GM04503 (cell line): ENCODE measurements at regions not wholly inside any gene's neighbourhood (a gene's known extent, or its start where the extent isn't known, plus 50 kb on each side); places are given as distances from the start of the nearest gene placed in this dataset.

Experiments
- DNase-seq: peaks from one replicate; pipeline ENCODE4 v3.0.0-alpha.2; 2012; ENCODE audit warnings: low read depth

DNA sequence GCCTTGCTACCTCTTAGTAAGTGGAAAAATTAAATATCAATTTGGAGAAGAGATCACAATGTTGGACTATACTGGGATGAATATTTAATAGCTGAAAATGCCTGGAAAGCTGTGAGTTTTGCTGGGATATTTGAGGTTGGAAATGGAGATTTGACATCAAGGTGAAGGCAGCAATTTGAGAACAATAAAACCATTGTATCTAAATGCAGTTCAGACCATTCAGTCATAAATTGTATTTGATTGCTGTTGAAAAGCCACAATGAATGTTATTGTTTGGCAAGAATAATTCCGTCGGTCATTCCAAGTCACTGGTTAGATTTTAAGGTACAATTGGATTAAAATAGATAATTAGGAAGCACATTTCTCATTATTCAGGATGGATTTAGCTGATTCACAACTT, 325.6 kb downstream of the HRH4 start:
- DNase-seq = no peak

DNA sequence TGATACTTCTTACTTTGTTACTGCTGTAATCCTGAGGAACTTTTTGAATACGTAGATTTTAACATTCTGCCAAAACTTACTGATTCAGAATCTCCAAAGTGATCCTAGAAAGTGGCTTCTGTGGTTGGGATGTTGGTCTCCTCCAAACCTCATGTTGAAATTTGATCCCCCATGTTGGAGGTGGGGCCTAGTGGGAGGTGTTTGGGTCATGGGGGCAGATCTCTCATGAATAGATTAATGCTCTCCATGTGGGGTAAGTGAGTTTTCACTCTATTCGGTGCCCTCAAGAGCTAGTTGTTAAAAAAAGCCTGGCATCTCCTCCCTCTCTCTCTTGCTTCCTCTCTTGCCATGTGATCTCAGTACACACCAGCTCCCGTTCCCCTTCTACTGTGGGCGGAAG, 329.9 kb downstream of the HRH4 start:
- DNase-seq = no peak

DNA sequence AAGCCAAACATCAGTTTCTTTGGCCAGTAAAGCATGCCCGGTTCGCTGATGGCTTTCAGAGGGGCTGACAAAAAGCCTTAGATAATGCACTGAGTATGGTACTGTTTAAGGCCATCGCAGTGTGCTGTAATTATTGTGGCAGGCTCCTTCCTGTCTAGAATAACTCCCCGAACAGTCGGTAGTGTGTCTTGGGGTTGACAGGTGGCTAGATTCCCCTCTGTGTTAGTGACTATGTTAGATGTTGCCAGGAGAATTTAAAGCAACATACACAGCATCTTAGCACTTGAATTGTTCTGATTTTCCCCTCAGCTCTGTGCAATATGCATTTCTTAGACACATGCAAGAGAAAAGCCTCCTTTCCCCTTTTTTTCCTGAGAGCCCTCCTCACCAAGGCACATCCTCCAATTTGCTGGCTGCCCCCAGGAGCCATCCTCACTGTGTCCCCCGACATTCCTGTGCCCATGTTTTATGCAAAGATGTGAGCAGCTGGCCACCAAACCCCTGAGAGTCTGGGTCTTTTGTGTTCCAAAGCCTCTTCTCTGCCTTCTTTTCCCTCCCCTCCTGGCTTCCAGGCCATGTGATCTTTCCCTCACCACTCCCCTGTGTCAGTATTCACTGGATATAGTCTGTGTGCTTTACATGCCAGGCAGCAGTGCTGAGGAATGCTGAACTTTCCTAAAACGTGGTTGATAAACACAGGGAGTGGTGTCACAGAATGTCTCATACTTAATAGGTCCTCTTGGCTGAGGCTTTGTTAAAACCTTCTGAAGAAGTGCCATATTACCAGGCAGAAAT, 331.5 kb downstream of the HRH4 start:
- DNase-seq = no peak

GRCh38 chr18:24793742-24794141, 333.3 kb downstream of the HRH4 start:
- DNase-seq = no peak

GRCh38 chr18:24795129-24795528, 334.7 kb downstream of the HRH4 start:
- no peak for DNase-seq

DNA sequence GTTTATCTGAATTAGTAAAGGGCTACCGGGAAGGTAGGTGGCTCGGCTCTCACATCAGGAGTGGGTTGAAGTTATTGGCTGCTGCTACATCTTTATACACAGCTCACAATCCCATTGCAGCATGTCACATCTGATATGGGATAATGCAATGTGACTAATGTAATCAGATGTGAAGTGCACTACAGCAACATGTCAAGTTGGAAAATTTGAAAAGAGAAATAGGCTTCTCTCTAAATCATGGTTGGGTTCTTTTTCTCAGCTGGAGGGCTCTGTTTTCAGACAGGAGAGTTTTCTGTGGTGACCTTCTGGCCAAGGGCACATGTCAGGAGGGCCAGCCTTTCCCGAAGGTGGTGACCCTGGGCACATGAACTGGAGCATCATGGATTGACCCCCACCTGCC, 337.5 kb downstream of the HRH4 start:
- no peak for DNase-seq

GRCh38 chr18:24799176-24799575, 338.7 kb downstream of the HRH4 start:
- no peak for DNase-seq

DNA sequence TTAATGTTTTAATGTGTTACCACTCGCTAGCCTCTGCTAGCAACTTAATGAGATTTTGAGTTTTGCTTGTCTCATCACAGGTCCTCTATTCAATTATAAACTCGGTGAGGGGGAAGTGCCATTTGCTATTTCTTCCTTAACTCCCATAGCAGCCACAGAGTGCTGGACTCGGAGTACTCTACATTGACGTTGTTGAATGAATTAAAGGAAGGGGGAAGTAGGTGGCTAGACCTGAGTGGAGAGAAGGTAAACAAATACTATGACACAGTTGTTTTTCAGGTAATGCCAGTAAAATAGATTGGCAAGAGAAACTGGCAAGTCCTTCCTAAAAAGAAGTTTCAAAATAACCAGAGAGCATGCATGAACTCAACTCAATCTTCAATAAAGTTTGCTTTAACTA, 339.3 kb downstream of the HRH4 start:
- no peak for DNase-seq

DNA sequence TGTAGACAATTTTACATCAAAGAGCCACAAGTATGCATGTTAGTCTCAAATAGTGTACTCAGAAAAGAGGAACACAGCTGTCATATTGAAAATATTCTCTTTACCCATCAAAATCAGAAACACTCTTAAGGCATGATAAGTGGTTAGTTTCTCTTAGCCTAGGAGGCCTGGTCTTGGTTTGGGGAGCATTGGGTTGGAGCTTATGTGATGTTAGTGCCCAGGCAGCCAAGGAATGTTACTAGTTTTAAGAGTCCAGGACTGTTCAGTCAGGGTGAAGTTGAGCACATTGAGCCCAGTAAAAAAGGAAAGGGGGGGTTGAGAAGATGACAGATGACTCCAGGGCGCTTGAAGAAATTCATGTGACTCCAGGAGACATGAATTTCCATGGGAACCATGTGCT, 340.6 kb downstream of the HRH4 start:
- DNase-seq = peak; percentile 52

- no peak for DNase-seq
These were observed 342.0 kb downstream of the HRH4 start for GRCh38 chr18:24802456-24802855.

- no peak for DNase-seq
These were observed 344.7 kb downstream of the HRH4 start for GRCh38 chr18:24805156-24805555.

- no peak for DNase-seq
These were observed 348.9 kb downstream of the HRH4 start for GRCh38 chr18:24809173-24809950.

GRCh38 chr18:24810561-24811305, 350.3 kb downstream of the HRH4 start:
- DNase-seq = no peak

DNA sequence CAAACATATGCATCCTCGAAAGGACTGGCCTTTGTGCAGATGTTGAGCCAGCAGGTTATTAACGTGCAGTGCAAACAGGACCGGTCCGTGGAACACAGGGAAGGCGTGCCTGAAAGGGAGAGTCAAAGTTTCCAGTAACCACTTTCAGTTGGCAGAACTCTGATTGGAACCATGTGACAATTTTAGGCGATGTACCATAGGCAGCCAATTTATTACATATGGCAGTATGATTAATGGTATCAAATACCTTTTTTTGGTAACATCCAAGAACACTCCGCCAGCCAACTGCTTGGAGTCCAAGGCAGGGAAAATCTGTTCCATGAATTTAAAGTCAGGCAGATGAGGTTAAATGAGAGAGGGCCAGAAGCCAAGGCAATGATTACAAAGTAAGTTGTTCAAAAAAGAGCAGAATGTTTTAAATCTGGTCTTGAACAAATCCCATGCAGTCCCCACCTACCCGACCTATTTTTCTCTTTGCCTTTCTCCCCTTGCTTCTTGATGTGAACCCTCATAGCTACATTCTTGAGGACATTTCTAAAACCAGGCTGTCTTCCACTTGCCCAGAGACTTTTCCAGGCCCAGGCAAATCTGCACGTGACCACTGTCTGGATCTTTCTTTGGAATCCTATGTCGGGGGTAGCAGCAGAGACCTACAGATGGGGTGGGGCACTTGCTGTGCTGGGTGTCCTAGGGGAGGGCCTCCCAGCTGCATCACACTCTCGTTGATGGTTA, 351.7 kb downstream of the HRH4 start:
- DNase-seq = no peak

DNA sequence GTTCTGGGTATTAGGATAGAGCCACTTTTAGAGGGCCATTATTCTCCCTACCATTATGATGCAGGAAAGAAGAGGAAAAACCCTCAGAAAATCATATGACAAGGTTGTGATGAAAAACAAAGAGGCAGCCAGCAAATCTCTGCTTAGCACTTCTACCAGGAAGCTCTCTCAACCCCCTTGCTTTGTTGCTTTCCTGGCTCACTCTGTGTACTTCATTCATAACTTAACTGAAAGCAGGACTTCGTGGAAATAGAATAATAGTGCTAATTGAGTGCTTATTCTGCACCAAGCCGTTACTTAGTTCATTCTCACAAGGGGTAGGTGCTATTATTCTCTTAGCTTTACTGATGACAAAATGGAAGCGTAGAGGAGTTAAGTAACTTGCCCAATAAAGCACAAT, 354.1 kb downstream of the HRH4 start:
- DNase-seq = no peak

DNA sequence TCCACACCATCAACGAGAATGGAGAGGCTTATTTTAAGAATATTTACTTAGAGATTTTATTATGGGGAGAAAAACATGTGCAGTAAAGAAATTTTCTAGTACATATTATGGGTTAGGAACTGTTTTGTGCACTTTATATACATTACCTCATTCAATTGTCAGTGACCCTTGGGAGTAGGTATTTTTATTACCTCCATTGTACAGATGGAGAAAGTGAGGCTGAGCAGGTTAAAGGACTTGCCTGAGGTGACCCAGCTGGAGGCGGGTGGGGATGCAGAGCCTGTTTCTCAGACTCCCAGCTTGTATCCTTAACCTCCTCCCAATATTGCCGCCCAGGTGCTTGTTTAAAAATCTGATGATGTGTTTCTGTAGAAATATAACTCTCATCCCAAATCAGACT, 356.7 kb downstream of the HRH4 start:
- no peak for DNase-seq

DNA sequence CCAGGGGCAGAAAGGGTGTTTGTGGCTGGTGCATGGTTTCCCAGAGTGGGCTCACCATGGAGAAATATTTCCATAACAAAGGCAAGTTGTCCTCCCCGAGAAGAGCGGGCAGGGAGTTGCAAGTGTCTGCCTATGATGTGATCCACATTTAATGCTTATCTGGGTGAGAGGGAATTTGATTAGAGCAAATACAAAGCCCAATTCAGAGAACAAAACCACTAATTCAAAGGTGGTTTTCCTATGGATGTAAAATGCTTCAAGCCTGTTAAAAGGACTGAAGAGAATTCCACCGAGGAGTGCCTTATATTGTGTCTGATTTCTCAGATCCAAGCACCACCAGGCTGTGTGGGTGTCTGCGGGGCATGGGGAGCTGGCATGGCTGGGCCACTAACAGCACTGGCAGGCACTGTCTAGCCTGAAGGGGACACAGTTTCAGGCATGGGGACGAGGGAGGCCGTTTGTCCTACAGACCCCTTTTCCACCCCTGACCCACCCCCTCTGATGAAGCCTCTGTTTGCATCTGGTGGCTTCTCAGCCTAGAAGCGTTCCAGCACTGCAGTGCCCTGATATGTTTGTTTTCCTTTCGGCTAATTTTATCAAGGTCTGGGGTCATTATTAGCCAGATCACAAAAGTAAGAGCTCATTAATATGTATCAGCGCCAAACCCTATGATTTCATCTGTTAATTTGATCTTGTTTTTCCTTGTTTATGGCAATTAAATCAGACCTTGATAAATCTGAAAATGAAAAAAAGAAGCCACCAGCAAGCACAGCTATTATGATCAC, 357.3 kb downstream of the HRH4 start:
- DNase-seq = no peak

DNA sequence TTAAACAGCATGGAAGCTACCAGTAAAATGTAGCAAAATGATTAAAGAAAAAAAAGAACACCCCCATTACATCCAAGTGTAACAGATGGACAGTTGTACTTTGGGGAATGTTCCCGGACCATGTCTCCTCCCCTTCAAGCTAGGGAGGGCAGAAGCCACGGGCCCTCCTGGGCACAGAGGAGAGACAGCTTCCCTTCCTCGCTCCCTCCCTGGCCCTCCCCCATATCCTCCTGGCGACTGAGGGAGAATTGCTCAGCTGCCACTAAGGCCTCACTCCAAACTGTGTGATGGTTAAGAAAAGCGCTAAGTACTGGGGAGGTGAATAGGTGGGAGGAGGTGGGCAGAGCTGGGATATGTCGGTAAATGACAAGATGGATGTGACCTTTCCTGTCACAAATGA, 358.0 kb downstream of the HRH4 start:
- DNase-seq = no peak

DNA sequence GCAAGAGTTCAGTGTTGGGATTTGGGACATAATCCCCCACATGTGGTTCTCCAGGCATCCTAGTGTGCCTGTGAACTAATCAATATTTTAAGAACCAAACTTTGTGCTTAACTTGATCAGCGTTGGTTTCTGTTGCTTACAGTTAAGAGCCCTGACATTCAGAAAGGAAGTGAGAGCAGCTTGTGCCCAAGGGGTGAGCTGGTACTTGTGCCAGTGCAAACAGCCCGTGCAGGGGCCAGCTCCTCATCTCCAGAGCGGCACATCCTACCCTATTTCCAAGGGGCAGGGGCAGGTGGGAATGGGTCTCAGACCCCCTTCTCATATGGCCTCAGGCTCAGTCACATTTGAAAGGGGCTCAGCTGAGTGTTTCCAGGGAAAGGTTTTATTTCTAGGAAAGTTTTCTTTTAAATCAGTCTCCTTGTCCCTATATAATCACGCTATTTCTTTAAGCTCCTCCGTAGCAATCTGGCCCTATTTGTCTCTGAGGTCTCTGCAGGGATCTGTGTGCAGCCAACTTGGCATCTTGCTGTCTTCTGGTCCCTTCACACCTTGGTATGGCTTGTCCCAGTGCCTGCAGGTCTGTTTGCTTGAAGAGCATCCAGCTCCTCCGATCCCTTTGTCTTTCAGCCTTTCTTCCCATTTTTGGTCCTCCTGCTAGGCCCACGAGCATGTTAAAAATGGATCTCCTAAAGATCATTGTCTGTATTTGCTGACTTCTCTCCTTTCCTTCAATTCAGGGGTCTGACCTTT, 358.9 kb downstream of the HRH4 start:
- no peak for DNase-seq

DNA sequence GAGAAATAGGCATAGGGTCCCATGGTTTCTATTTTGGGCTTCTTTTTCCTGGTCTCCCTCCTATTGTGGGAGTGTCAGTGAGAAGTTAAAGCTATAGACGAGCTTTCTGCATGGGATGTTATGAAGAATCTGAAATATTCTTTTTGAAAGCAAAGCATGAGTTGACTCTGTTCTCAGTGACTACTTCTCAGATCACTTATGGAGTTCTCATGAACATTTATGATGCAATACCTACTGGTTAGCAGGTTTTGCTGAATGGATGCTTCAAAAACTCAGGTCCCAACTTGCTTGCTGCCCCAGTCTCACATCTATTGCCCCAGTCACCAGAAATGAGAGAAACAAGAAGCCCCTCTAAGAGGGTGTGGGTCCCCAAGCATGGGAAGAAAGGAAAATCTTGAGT, 365.0 kb downstream of the HRH4 start:
- DNase-seq = no peak

GRCh38 chr18:24826605-24827004, 366.2 kb downstream of the HRH4 start:
- DNase-seq = no peak
